ENCODE measurements at regions not wholly inside any gene's neighbourhood (a gene's known extent, or its start where the extent isn't known, plus 50 kb on each side); places are given as distances from the start of the nearest gene placed in this dataset.
"Not testable (repeated sequence)": the region's sequence is repeated elsewhere in the genome, so short reads cannot be mapped to it uniquely, and the experiment has no call there.

GRCh38 chr9:103242025-103242424 lies 246.9 kb downstream of the CYLC2 start:
- no peak for DNase-seq

GRCh38 chr9:103242486-103242885 lies 247.4 kb downstream of the CYLC2 start:
- no peak for DNase-seq

GRCh38 chr9:103243553-103243952 lies 248.4 kb downstream of the CYLC2 start:
- no peak for DNase-seq

GRCh38 chr9:103245369-103245768 lies 250.2 kb downstream of the CYLC2 start:
- DNase-seq = no peak

GRCh38 chr9:103261951-103262350 lies 266.8 kb downstream of the CYLC2 start:
- DNase-seq = no peak

- DNase-seq = no peak
These were observed 270.9 kb downstream of the CYLC2 start for GRCh38 chr9:103266064-103266463.

- no peak for DNase-seq
These were observed 282.1 kb downstream of the CYLC2 start for GRCh38 chr9:103277240-103277639.

- no peak for DNase-seq
These were observed 286.0 kb downstream of the CYLC2 start for GRCh38 chr9:103281126-103281525.

GRCh38 chr9:103287361-103287760 lies 292.2 kb downstream of the CYLC2 start:
- DNase-seq = no peak

- no peak for DNase-seq
These were observed 301.1 kb downstream of the CYLC2 start for GRCh38 chr9:103296189-103296588.

GRCh38 chr9:103301051-103301450 lies 305.9 kb downstream of the CYLC2 start:
- no peak for DNase-seq

GRCh38 chr9:103304797-103305196 lies 309.7 kb downstream of the CYLC2 start:
- no peak for DNase-seq

GRCh38 chr9:103319979-103320378 lies 324.8 kb downstream of the CYLC2 start:
- DNase-seq = no peak

GRCh38 chr9:103323699-103324098 lies 328.6 kb downstream of the CYLC2 start:
- no peak for DNase-seq

GRCh38 chr9:103335461-103335860 lies 340.3 kb downstream of the CYLC2 start:
- DNase-seq = no peak

GRCh38 chr9:103355000-103355399 lies 359.9 kb downstream of the CYLC2 start:
- no peak for DNase-seq

- DNase-seq = not testable (repeated sequence)
These were observed 362.8 kb downstream of the CYLC2 start for GRCh38 chr9:103357980-103358379.

GRCh38 chr9:103361906-103362305 lies 366.8 kb downstream of the CYLC2 start:
- no peak for DNase-seq

- no peak for DNase-seq
These were observed 367.9 kb downstream of the CYLC2 start for GRCh38 chr9:103362986-103363385.

- DNase-seq = no peak
These were observed 369.6 kb downstream of the CYLC2 start for GRCh38 chr9:103364753-103365152.

- no peak for DNase-seq
These were observed 376.0 kb downstream of the CYLC2 start for GRCh38 chr9:103371152-103371551.

GRCh38 chr9:103372828-103373227 lies 377.7 kb downstream of the CYLC2 start:
- DNase-seq = no peak

- no peak for DNase-seq
These were observed 382.5 kb downstream of the CYLC2 start for GRCh38 chr9:103377667-103378066.

GRCh38 chr9:103397868-103398600 lies 402.9 kb downstream of the CYLC2 start:
- no peak for DNase-seq

GRCh38 chr9:103399535-103399934 lies 404.4 kb downstream of the CYLC2 start:
- DNase-seq = no peak

Measured in femur (tissue), 1 donor.